ENCODE measurements at regions not wholly inside any gene's neighbourhood (a gene's known extent, or its start where the extent isn't known, plus 50 kb on each side); places are given as distances from the start of the nearest gene placed in this dataset.

GRCh38 chr5:8157320-8157822, 288.4 kb downstream of the MTRR start:
- DNase-seq (ENCODE audit: low read depth in 2 of 2): no peak
- no peak for TF ChIP-seq CTCF (IDR thresholded peaks at IDR 0.05; ENCODE audit: low read depth, low read length)
- H3K4me3 ChIP-seq (replicated peaks in 1 of 2; ENCODE audit: low read depth in 2 of 2, low read length in 2 of 2): no peak overlapping the region

- no peak for TF ChIP-seq CTCF (IDR thresholded peaks at IDR 0.05; ENCODE audit: low read depth, low read length)
- DNase-seq (ENCODE audit: low read depth in 2 of 2): peak in 1 of 2 donors; percentile 24
Measured at GRCh38 chr5:8176101-8176693, 307.2 kb downstream of the MTRR start.

GRCh38 chr5:8184455-8185063, 315.6 kb downstream of the MTRR start:
- no peak overlapping the region for H3K4me3 ChIP-seq (replicated peaks in 1 of 2; ENCODE audit: low read depth in 2 of 2, low read length in 2 of 2)
- TF ChIP-seq CTCF (IDR thresholded peaks at IDR 0.05; ENCODE audit: low read depth, low read length): peak; percentile 75
- peak; percentile 17 to 19 for DNase-seq (ENCODE audit: low read depth in 2 of 2)

More at GRCh38 chr5:8176101-8176693, 307.2 kb downstream of the MTRR start:
- no peak overlapping the region for H3K4me3 ChIP-seq (replicated peaks in 1 of 2; ENCODE audit: low read depth in 2 of 2, low read length in 2 of 2)

GRCh38 chr5:8185852-8186251, 316.9 kb downstream of the MTRR start:
- no peak for TF ChIP-seq CTCF (IDR thresholded peaks at IDR 0.05; ENCODE audit: low read depth, low read length)
- DNase-seq (ENCODE audit: low read depth in 2 of 2): no peak
- no peak overlapping the region for H3K4me3 ChIP-seq (replicated peaks in 1 of 2; ENCODE audit: low read depth in 2 of 2, low read length in 2 of 2)

- no peak for DNase-seq (ENCODE audit: low read depth in 2 of 2)
- no peak overlapping the region for H3K4me3 ChIP-seq (replicated peaks in 1 of 2; ENCODE audit: low read depth in 2 of 2, low read length in 2 of 2)
- TF ChIP-seq CTCF (IDR thresholded peaks at IDR 0.05; ENCODE audit: low read depth, low read length): no peak
Measured at GRCh38 chr5:8188874-8189565, 320.1 kb downstream of the MTRR start.

- TF ChIP-seq CTCF (IDR thresholded peaks at IDR 0.05; ENCODE audit: low read depth, low read length): no peak
- no peak for DNase-seq (ENCODE audit: low read depth in 2 of 2)
- H3K4me3 ChIP-seq (replicated peaks in 1 of 2; ENCODE audit: low read depth in 2 of 2, low read length in 2 of 2): no peak overlapping the region
Measured at GRCh38 chr5:8192840-8193239, 323.9 kb downstream of the MTRR start.

All from cardiac fibroblast (primary cell).